HG02852 (cell line): ENCODE measurements at regions not wholly inside any gene's neighbourhood (a gene's known extent, or its start where the extent isn't known, plus 50 kb on each side); places are given as distances from the start of the nearest gene placed in this dataset.
"Not testable (repeated sequence)": the region's sequence is repeated elsewhere in the genome, so short reads cannot be mapped to it uniquely, and the experiment has no call there.

Experiments
- ATAC-seq: cut with Tn5 transposase; IDR thresholded peaks from one replicate; pipeline ENCODE4 v1.9.1; 2021; ENCODE audit warnings: mild to moderate bottlenecking, moderate library complexity; ENCODE audit not compliant: unreplicated experiment

- peak; percentile 82 for ATAC-seq
These were observed 74.9 kb upstream of the WASF3 start for GRCh38 chr13:26482451-26483197.

DNA sequence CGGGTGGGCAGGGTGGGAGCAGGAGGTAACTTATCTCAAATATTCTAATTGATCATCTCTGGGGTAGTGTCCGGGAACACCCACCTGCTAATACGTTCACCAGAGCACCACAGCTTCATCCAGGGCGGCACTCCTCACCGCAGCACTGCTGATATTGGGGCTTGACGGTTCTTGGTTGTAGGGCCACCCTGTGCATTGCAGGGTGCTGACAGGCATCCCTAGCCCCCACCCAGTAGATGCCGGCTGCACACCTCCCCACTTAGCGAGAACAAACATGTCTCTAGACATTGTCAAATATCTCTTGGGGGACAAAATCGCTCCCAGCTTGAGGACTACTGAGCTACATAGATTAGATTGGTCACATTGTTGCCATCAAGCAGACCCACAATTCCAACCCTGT, 73.9 kb upstream of the WASF3 start:
- ATAC-seq = no peak

GRCh38 chr13:26484196-26484595, 73.3 kb upstream of the WASF3 start:
- no peak for ATAC-seq

- no peak for ATAC-seq
These were observed 72.2 kb upstream of the WASF3 start for GRCh38 chr13:26485288-26485687.

- no peak for ATAC-seq
These were observed 71.7 kb upstream of the WASF3 start for GRCh38 chr13:26485786-26486185.

GRCh38 chr13:26486550-26486949, 70.9 kb upstream of the WASF3 start:
- ATAC-seq = no peak

GRCh38 chr13:26487781-26488180, 69.7 kb upstream of the WASF3 start:
- ATAC-seq = no peak

DNA sequence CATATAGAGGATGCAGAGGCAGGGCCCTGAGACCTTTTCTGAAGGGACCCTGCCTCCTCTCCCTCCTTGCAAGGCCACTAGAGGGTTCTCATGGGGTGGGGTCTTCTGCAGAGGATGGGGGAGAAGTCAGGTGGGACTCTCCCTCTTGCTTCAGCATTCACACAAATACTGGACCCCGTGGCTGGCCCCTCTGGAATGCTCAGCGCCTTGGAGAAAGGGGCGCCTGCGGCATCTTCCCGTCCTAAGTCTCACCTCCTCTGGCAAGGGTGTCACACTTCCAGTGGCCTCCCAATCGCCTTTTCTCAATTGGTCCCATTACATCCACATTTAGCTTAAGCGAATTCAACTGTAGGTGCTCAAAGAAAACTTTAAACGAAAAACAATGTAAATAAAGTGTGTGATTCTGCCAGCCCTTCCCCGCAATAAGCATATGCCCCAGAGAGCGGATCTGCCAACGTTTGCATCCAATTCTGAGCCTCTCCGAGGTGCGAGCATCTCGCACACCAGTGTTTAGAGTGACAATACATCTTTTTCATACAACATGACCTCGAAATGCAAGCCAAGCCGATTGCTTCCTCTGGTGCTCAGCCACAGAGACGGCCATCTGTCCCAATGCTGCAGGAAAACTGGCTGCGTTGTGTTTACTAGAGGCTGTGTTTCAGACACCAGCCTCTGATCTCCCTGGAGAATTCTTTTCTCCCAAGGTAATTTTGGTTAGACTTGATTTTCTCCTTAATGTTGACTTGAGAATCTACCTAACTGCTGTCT, 69.1 kb upstream of the WASF3 start:
- no peak for ATAC-seq

- not testable (repeated sequence) for ATAC-seq
These were observed 65.2 kb upstream of the WASF3 start for GRCh38 chr13:26492301-26492700.

DNA sequence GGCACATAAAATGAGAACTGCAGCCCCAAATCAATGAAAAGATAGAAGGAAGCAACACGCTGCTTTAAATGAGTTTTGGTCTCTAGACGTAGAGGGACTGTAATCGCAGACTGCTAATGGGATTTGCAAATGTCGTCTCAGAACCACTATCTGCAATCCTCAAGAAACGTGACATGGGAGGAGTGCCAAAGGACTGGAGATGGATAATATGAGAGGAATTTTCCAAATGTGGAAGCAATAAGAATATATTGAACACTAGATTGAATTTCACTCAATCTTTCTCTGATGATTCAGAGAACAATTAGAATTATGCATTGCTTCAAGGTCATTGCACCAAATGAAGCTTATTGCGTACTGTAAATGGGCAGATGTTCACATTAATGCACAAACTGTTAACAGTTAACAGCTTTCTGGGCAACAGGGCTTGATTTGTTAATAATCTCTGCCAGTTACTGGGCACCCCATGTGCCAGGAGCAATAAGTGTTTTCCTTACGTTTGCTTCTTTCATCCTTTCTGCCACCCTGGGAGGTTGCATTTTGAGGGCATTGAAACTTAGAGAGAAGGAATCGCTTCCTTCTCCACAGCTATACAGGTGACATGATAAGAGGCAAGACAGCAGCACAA, 62.8 kb upstream of the WASF3 start:
- ATAC-seq = no peak

DNA sequence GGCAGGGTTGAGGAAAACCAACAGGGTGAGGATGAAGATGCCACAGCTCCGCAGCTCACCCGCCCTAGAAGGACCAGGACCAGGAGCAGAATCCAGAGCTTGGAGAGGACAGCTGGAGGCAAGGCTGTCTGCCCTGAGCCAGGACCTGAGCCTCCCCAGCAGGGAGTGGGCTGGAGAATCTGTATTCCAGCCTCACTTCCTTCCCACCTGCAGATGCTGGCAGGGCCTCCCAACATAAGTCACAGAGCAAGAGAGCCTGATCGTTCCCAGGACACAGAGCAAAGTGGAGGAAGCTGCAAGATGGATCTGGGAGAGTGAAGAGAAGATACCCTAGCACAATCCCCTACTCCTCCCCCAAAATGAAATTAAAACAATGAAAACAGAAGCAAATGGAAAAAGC, 61.7 kb upstream of the WASF3 start:
- ATAC-seq = no peak

DNA sequence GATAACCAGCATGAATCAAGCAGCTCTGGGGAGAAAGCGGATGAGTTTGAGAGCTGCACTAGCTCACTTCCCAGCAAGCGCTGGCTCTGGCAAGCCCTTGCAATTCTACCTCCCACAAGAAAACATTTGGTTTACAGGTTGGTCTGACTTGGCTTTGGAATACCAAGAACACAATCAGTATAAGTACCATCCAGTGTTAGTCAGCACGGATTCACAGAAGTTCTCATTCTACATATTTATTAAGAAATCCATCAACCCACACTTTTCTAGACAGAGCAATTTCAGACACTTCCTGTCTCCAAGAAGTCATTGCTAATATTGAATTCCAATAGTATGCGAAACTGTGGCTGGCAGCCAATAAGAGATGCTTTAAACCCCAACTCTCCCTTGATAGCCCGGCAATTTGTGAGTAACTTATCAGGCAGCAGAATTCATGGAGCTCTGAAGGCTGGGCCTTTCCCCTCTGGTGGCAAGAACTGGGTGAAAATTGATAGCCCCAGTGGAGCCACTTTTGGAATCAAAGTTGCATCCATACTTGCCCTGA, 59.4 kb upstream of the WASF3 start:
- ATAC-seq = no peak

DNA sequence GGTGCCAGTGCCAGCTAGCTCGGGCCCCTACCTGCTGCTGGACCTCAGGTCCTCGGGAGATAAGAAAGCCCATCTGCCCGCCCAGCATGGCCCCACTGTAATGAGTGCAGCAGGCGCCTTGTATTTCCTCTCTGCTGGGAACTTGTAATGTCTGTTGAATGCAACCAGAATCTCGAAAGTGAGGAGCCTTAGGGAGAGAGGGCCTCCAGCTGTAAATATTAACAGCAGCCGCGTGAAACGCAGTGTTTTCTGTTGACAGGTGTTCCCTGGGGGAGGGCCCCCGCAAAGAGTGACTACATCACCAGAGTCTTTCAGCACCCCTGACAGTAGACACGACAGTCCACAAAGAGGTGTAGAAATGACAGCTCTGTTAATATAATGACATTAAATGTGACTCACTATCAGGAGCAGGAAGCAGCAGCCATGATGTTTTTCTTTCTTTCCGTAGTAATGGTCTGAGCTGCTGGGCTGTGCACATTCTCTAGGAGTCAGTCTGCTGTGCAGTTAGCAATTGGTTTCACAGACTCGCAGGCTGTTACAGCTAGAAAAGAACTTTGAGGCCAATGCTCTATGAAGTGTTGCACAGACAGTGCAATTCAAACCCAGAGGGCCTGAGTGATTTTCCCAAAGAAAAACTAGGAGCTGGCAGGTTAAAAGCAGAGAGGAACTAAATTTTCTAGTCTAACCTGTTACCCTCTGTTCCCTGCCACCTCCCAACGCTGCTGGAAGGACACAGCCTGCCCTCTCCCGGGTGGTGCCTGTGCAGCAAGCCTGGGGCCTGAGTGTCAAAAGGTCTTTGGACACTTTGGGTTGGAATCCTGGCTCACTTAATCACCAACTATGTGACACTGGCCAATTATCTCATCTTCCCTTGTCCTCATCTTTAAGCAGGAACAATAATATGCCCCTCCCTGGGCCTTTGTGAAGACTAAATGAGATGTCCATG, 58.6 kb upstream of the WASF3 start:
- no peak for ATAC-seq

GRCh38 chr13:26500618-26501320, 56.7 kb upstream of the WASF3 start:
- no peak for ATAC-seq

DNA sequence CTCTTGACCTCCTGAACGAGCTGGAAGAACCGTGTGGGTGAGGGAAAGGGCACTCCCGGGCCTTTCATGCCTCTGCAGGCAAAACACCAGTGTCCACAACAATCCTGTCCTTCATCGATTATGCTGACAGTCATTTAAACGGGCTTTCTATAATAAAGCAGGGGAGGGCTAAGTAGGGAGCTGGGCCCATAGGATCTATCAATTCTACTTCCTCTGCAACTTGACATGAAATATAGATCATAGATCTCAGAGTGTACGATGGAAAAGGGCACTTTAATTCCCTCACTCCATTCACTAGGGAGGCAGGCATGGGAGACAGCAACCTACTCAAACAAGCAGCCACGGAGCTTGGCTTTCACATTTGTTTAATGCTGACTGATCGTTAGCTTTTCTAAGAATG, 55.8 kb upstream of the WASF3 start:
- no peak for ATAC-seq

DNA sequence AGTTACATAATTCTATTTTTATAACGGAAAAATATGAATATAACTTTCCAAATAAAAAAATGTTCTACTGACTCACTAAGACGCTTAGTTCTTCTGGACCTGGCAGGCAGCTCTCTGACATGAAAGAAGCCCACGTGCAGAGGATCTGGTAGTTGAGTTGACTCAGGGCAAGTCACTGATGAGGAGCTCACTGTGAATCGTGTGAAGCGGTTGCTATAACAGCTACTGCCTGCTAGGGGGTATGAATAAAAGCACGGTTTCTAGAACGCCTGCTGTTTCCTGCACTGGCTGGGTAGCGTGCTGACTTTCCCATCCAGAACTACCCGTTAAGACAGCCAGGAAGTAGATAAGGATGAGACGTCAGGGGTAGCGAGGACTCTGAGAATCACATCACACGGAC, 54.7 kb upstream of the WASF3 start:
- ATAC-seq = no peak

DNA sequence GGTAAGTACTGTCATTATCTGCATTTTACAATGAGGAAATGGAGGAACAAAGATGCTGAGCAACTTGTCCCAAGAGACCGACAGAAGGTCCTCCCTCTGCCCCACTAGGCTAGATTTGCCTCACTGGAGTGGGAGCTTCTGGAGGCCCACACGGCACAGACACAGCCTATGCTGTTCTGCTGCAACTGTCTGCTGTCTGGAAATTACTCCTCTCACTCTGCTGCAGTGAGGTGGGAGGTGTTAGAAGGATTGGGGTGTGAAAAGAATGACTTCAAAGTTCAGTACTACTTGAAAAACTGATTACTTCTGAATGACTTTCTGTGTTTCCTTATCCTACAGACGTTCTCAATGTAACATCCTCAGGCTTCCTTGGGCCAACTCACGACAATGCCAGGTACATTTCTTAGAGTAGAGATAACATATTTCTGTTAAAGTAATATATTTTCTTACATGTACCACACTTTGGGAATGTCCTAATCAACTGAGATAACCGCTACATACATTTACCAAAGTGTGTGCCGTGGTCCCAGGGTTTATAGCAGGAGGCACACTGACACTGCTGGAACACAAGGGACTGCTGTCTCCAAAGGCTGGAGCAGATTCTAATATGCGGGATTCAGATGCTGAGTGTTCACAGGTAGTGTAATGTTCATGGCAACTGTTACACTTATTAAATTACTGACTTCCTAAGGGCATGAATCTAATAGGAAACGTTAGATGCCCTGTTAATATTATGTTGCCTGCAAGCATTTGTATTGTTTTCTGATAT, 53.5 kb upstream of the WASF3 start:
- no peak for ATAC-seq
